Natural killer cell (primary cell): ENCODE measurements at regions not wholly inside any gene's neighbourhood (a gene's known extent, or its start where the extent isn't known, plus 50 kb on each side); places are given as distances from the start of the nearest gene placed in this dataset.

ENCODE experiments used
- ATAC-seq, 3 donors: fragments of 150-1000 bp in 2 of 3; fragments of 200-7000 bp in 1 of 3; cut with Tn5 transposase; 1 replicate in 1 of 3; 2 replicates in 2 of 3; pipeline ENCODE4 v1.10.0; 2021; ENCODE audit warnings: mild to moderate bottlenecking in 2 of 3, moderate library complexity in 2 of 3
- DNase-seq, 2 donors: peaks; one replicate each; pipeline versions ENCODE4 v3.0.0 to v3.0.0-alpha.2; 2013 to 2021; ENCODE audit warnings: mixed read lengths in 1 of 2
- H3K27ac ChIP-seq: one replicate; pipeline ENCODE4 v1.5.1; 2013; ENCODE audit warnings: mild to moderate bottlenecking, low read length
- H3K27me3 ChIP-seq: one replicate; pipeline ENCODE4 v1.6.1; 2013; ENCODE audit warnings: low read length; ENCODE audit not compliant: control insufficient read depth, insufficient read depth
- H3K36me3 ChIP-seq: one replicate; pipeline ENCODE4 v1.6.1; 2013; ENCODE audit warnings: low read length; ENCODE audit not compliant: control insufficient read depth, insufficient read depth
- H3K4me1 ChIP-seq: one replicate; pipeline ENCODE4 v1.6.1; 2013; ENCODE audit warnings: low read length; ENCODE audit not compliant: control insufficient read depth, insufficient read depth
- H3K4me3 ChIP-seq: one replicate; pipeline ENCODE4 v1.5.1; 2013; ENCODE audit warnings: low read length
- H3K9me3 ChIP-seq: one replicate; pipeline ENCODE4 v1.6.1; 2013; ENCODE audit warnings: low read length; ENCODE audit not compliant: control insufficient read depth, insufficient read depth
- H3K27ac Mint-ChIP-seq, 2 donors: one replicate each; pipeline ENCODE4 v1.8.0; 2022; ENCODE audit warnings: mild to moderate bottlenecking in 2 of 2, mixed read lengths in 2 of 2, moderate library complexity in 1 of 2
- H3K27me3 Mint-ChIP-seq, 2 donors: one replicate each; pipeline ENCODE4 v1.8.0; 2022; ENCODE audit warnings: low read depth in 2 of 2, mixed read lengths in 2 of 2
- H3K36me3 Mint-ChIP-seq: one replicate; pipeline ENCODE4 v1.8.0; 2022; ENCODE audit warnings: mixed read lengths
- H3K4me1 Mint-ChIP-seq, 2 donors: one replicate each; pipeline ENCODE4 v1.8.0; 2022; ENCODE audit warnings: mixed read lengths in 2 of 2
- H3K4me3 Mint-ChIP-seq: one replicate; pipeline ENCODE4 v1.8.0; 2022; ENCODE audit warnings: mild to moderate bottlenecking, moderate library complexity, mixed read lengths
- H3K9me3 Mint-ChIP-seq, 2 donors: one replicate each; pipeline ENCODE4 v1.8.0; 2022; ENCODE audit warnings: mixed read lengths in 2 of 2
- CTCF ChIP-seq: fragments of 200-600 bp; IDR thresholded peaks from one replicate; pipeline ENCODE4 v1.8.0; 2022; ENCODE audit warnings: antibody characterized with exemption
- WGBS: methylation state at CpG from one replicate; pipeline ENCODE4 v1.1.7; 2013; ENCODE audit warnings: missing lambda C conversion rate; ENCODE audit not compliant: insufficient coverage; 5-methylcytosine and 5-hydroxymethylcytosine counted together
- intact Hi-C: fragments of 100-400 bp; cut with micrococcal nuclease; formaldehyde crosslinking; loops from one replicate; pipeline ENCODE4 v1.14.2; 2022

GRCh38 chr2:41865263-41865662 lies 182.6 kb upstream of the PKDCC start:
- DNase-seq: no peak
- Mint-ChIP-seq H3K4me1 (peaks cover 0 to 9% of the 10 kb centered on the region in 2 donors), H3K4me3 (no peak overlapping the region), H3K36me3 (no peaks in the 10 kb centered on the region), H3K27ac (no peak overlapping the region), H3K27me3 (peaks cover 21 to 56% of the 10 kb centered on the region in 2 donors), H3K9me3 (no peaks in the 10 kb centered on the region)
- intact Hi-C loops: no loop called here
- no peak for ATAC-seq
- Histone ChIP-seq H3K27ac (no peak overlapping the region), H3K36me3 (no peaks in the 10 kb centered on the region), H3K27me3 (peaks cover 4% of the 10 kb centered on the region), H3K4me1 (peaks cover 6% of the 10 kb centered on the region), H3K4me3 (no peak overlapping the region), H3K9me3 (no peaks in the 10 kb centered on the region)
- WGBS: 84% methylated on average over 3 of the region's 3 CpGs
- no peak for TF ChIP-seq CTCF

GRCh38 chr2:41867553-41867952 lies 180.3 kb upstream of the PKDCC start:
- peaks cover 23% of the 10 kb centered on the region for H3K4me1 ChIP-seq
- peaks cover 8% of the 10 kb centered on the region for H3K27me3 ChIP-seq
- intact Hi-C loops: no loop called here
- no peaks in the 10 kb centered on the region for H3K9me3 ChIP-seq
- no peak overlapping the region for H3K27ac ChIP-seq
- no peak overlapping the region for H3K4me3 ChIP-seq
- peaks cover 1 to 9% of the 10 kb centered on the region in 2 donors for H3K4me1 Mint-ChIP-seq
- H3K36me3 Mint-ChIP-seq: no peaks in the 10 kb centered on the region
- no peaks in the 10 kb centered on the region for H3K36me3 ChIP-seq
- WGBS: 69% methylated on average over 3 of the region's 3 CpGs
- ATAC-seq (no peak), DNase-seq (no peak)
- peaks cover 27 to 42% of the 10 kb centered on the region in 2 donors for H3K27me3 Mint-ChIP-seq
- TF ChIP-seq CTCF: no peak
- no peak overlapping the region for H3K27ac Mint-ChIP-seq
- no peak overlapping the region for H3K4me3 Mint-ChIP-seq
- no peaks in the 10 kb centered on the region for H3K9me3 Mint-ChIP-seq

GRCh38 chr2:41869542-41870264 lies 178.1 kb upstream of the PKDCC start:
- peak; percentile 72 to 87 for DNase-seq
- Histone ChIP-seq H3K36me3 (no peaks in the 10 kb centered on the region), H3K4me3 (no peak overlapping the region), H3K27me3 (peaks cover 8% of the 10 kb centered on the region), H3K9me3 (no peaks in the 10 kb centered on the region), H3K4me1 (peaks cover 26% of the 10 kb centered on the region), H3K27ac (no peak overlapping the region)
- H3K9me3 Mint-ChIP-seq: no peaks in the 10 kb centered on the region
- TF ChIP-seq CTCF: peak; percentile 94
- H3K27ac Mint-ChIP-seq: no peak overlapping the region
- H3K36me3 Mint-ChIP-seq: no peaks in the 10 kb centered on the region
- intact Hi-C loops: loop anchor here (1.0 kb wide), 1 partner anchor 217 kb away; no protein-coding TSS in a partner anchor
- H3K4me1 Mint-ChIP-seq: peaks cover 8 to 16% of the 10 kb centered on the region in 2 donors
- peak; percentile 68 to 91 (median 91) for ATAC-seq
- no peak overlapping the region for H3K4me3 Mint-ChIP-seq
- WGBS: 28% methylated on average over 3 of the region's 3 CpGs
- H3K27me3 Mint-ChIP-seq: peaks cover 22 to 37% of the 10 kb centered on the region in 2 donors

GRCh38 chr2:41870265-41870585 lies 177.6 kb upstream of the PKDCC start:
- WGBS: 79% methylated on average over 6 of the region's 6 CpGs
- H3K27me3 Mint-ChIP-seq: peaks cover 19 to 33% of the 10 kb centered on the region in 2 donors
- Histone ChIP-seq H3K4me3 (no peak overlapping the region), H3K4me1 (peaks cover 26% of the 10 kb centered on the region), H3K36me3 (no peaks in the 10 kb centered on the region), H3K27ac (no peak overlapping the region), H3K9me3 (no peaks in the 10 kb centered on the region), H3K27me3 (peaks cover 8% of the 10 kb centered on the region)
- DNase-seq (no peak), ATAC-seq (no peak)
- no peaks in the 10 kb centered on the region for H3K36me3 Mint-ChIP-seq
- H3K4me1 Mint-ChIP-seq: peaks cover 8 to 16% of the 10 kb centered on the region in 2 donors
- TF ChIP-seq CTCF: no peak
- no peak overlapping the region for H3K27ac Mint-ChIP-seq
- intact Hi-C loops: no loop called here
- H3K9me3 Mint-ChIP-seq: no peaks in the 10 kb centered on the region
- no peak overlapping the region for H3K4me3 Mint-ChIP-seq
